ENCODE measurements at regions not wholly inside any gene's neighbourhood (a gene's known extent, or its start where the extent isn't known, plus 50 kb on each side); places are given as distances from the start of the nearest gene placed in this dataset.

GRCh38 chr18:39365836-39366485 is 1800.4 kb upstream of the CELF4 start:
- Histone ChIP-seq H3K36me3 (ENCODE audit: control insufficient read depth, insufficient read depth, low read length) (no peaks in the 10 kb centered on the region), H3K4me3 (ENCODE audit: low read depth, low read length) (no peak overlapping the region), H3K27me3 (ENCODE audit: control insufficient read depth, insufficient read depth, low read length) (no peaks in the 10 kb centered on the region)
- FAIRE-seq = no peak
- no peak for DNase-seq (ENCODE audit: low read depth)
- no peak for TF ChIP-seq CTCF (IDR thresholded peaks at IDR 0.05; ENCODE audit: insufficient read depth, low read length, severe bottlenecking)

- FAIRE-seq (no peak), DNase-seq (ENCODE audit: low read depth) (no peak)
- Histone ChIP-seq H3K27me3 (ENCODE audit: control insufficient read depth, insufficient read depth, low read length) (no peaks in the 10 kb centered on the region), H3K4me3 (ENCODE audit: low read depth, low read length) (no peak overlapping the region), H3K36me3 (ENCODE audit: control insufficient read depth, insufficient read depth, low read length) (no peaks in the 10 kb centered on the region)
- no peak for TF ChIP-seq CTCF (IDR thresholded peaks at IDR 0.05; ENCODE audit: insufficient read depth, low read length, severe bottlenecking)
Measured at GRCh38 chr18:39360072-39360471, 1794.5 kb upstream of the CELF4 start.

- DNase-seq (ENCODE audit: low read depth) (no peak), FAIRE-seq (no peak)
- Histone ChIP-seq H3K36me3 (ENCODE audit: control insufficient read depth, insufficient read depth, low read length) (no peaks in the 10 kb centered on the region), H3K27me3 (ENCODE audit: control insufficient read depth, insufficient read depth, low read length) (no peaks in the 10 kb centered on the region), H3K4me3 (ENCODE audit: low read depth, low read length) (no peak overlapping the region)
- TF ChIP-seq CTCF (IDR thresholded peaks at IDR 0.05; ENCODE audit: insufficient read depth, low read length, severe bottlenecking) = no peak
Measured at GRCh38 chr18:39359636-39360035, 1794.0 kb upstream of the CELF4 start.

- DNase-seq (ENCODE audit: low read depth) (no peak), FAIRE-seq (no peak)
- no peak overlapping the region for H3K4me3 ChIP-seq (ENCODE audit: low read depth, low read length)
- H3K27me3 ChIP-seq (ENCODE audit: control insufficient read depth, insufficient read depth, low read length) = no peaks in the 10 kb centered on the region
- no peak for TF ChIP-seq CTCF (IDR thresholded peaks at IDR 0.05; ENCODE audit: insufficient read depth, low read length, severe bottlenecking)
- H3K36me3 ChIP-seq (ENCODE audit: control insufficient read depth, insufficient read depth, low read length) = no peaks in the 10 kb centered on the region
Measured at GRCh38 chr18:39350945-39351344, 1785.3 kb upstream of the CELF4 start.

- DNase-seq (ENCODE audit: low read depth) = no peak
- Histone ChIP-seq H3K4me3 (ENCODE audit: low read depth, low read length) (no peak overlapping the region), H3K36me3 (ENCODE audit: control insufficient read depth, insufficient read depth, low read length) (no peaks in the 10 kb centered on the region), H3K27me3 (ENCODE audit: control insufficient read depth, insufficient read depth, low read length) (no peaks in the 10 kb centered on the region)
- TF ChIP-seq CTCF (IDR thresholded peaks at IDR 0.05; ENCODE audit: insufficient read depth, low read length, severe bottlenecking) = no peak
- no peak for FAIRE-seq
Measured at GRCh38 chr18:39349801-39350200, 1784.2 kb upstream of the CELF4 start.

GRCh38 chr18:39348757-39349156 is 1783.2 kb upstream of the CELF4 start:
- H3K36me3 ChIP-seq (ENCODE audit: control insufficient read depth, insufficient read depth, low read length) = no peaks in the 10 kb centered on the region
- FAIRE-seq = no peak

More at GRCh38 chr18:39348757-39349156, 1783.2 kb upstream of the CELF4 start:
- no peak for TF ChIP-seq CTCF (IDR thresholded peaks at IDR 0.05; ENCODE audit: insufficient read depth, low read length, severe bottlenecking)
- DNase-seq (ENCODE audit: low read depth) = no peak
- Histone ChIP-seq H3K27me3 (ENCODE audit: control insufficient read depth, insufficient read depth, low read length) (no peaks in the 10 kb centered on the region), H3K4me3 (ENCODE audit: low read depth, low read length) (no peak overlapping the region)

All from bronchial epithelial cell (primary cell).